ENCODE measurements at regions not wholly inside any gene's neighbourhood (a gene's known extent, or its start where the extent isn't known, plus 50 kb on each side); places are given as distances from the start of the nearest gene placed in this dataset.

- FAIRE-seq (no peak), DNase-seq (ENCODE audit: low spot score in 2 of 2) (peak in 1 of 2 donors; percentile 52)
Observed at GRCh38 chr1:201740086-201740541, 88.8 kb upstream of the IPO9 start.

- peak in 1 of 2 donors; percentile 26 for DNase-seq (ENCODE audit: low spot score in 2 of 2)
- no peak for FAIRE-seq
Observed at GRCh38 chr1:201740670-201741111, 88.3 kb upstream of the IPO9 start.

DNA sequence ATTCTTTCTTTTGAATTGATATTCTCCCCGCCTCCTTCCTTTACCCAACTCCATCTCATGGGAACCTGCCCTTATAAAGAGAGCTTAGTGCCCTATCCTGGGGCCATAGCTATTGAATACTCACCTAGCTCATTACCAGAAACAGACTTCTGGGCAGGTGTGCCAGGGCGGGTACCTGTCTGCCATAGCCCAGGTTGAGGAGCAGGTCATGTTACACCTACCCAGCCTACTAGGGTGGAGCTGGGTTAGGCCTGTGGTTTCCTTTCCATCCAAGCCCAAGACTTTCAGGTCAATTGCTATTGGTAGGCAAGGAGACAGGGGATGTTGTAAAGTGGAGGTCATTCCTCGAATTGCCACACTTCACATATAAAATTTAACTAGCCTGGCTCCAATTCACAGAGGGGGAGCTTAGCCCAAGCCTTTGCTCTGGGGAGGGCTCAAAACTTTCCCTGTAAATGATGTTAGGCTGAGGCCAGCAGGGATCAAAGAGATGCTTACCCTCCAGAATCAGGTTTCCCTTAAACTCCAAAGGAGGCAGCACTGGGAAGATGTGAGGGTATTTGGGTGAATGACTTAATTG lies 87.1 kb upstream of the IPO9 start:
- FAIRE-seq (no peak), DNase-seq (ENCODE audit: low spot score in 2 of 2) (no peak)

- no peak for FAIRE-seq
Observed at GRCh38 chr1:201742476-201742875, 86.5 kb upstream of the IPO9 start.

GRCh38 chr1:201742955-201743805 lies 85.8 kb upstream of the IPO9 start:
- FAIRE-seq: no peak
- DNase-seq (ENCODE audit: low spot score in 2 of 2): no peak

More at GRCh38 chr1:201742476-201742875, 86.5 kb upstream of the IPO9 start:
- DNase-seq (ENCODE audit: low spot score in 2 of 2): no peak

DNA sequence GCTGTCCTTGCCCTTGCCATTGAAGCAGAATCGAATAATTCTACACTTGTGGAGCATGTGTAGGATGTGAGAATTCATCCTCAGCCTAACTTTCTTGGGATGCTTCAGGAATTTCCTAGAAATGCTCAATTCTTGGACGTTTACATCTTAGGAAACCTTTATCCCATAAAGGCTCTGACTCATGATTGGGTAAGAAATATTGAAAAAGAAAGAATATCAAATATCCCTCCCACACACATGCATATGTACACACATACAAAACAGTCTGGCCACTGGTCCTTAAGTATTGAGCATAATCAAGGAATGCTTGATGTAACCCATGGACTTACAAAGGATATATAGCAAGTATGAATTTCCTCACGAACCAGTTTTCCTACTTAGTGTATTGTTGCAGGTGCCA lies 83.9 kb upstream of the IPO9 start:
- DNase-seq (ENCODE audit: low spot score in 2 of 2): no peak
- no peak for FAIRE-seq

GRCh38 chr1:201746156-201746555 lies 82.8 kb upstream of the IPO9 start:
- DNase-seq (ENCODE audit: low spot score in 2 of 2): no peak
- no peak for FAIRE-seq

DNA sequence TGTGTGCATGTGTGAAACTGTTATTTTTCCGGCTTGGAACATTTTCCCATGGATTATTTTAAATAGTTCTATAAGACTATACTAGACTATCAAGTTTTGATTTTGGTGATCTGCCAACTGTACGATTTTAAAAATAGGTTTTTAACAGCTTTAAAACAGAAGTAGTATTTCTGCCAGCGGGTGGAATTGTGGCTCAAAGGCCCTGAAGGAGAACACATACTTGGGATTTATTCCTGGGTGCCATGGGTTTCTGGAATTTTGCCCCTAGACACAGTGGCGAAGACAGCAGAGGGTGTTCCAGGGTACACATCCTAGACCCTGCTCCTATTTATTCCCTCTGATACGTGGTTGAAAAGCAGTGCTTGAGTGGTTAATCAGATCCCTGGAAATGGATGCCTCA lies 81.7 kb upstream of the IPO9 start:
- FAIRE-seq (no peak), DNase-seq (ENCODE audit: low spot score in 2 of 2) (no peak)

DNA sequence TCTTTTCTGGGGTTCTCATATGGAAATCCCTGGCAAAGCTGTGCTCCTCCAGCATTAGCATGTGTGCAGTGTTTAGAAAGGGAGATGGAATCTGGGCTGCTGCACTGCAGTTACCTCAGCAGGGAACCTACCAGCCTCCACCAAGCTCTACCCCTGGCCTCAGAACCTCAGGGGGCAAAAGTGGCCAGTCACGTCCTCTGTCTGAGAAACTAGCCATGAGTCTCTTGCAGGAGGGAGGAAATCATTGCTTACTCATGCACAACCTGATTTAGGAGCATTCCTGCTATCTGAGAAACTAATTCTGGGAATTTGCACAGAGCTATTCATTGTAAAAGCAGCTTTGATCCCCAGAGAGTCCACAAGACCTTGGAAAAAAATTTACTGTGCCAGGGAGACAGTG lies 80.6 kb upstream of the IPO9 start:
- DNase-seq (ENCODE audit: low spot score in 2 of 2): no peak
- FAIRE-seq: no peak

DNA sequence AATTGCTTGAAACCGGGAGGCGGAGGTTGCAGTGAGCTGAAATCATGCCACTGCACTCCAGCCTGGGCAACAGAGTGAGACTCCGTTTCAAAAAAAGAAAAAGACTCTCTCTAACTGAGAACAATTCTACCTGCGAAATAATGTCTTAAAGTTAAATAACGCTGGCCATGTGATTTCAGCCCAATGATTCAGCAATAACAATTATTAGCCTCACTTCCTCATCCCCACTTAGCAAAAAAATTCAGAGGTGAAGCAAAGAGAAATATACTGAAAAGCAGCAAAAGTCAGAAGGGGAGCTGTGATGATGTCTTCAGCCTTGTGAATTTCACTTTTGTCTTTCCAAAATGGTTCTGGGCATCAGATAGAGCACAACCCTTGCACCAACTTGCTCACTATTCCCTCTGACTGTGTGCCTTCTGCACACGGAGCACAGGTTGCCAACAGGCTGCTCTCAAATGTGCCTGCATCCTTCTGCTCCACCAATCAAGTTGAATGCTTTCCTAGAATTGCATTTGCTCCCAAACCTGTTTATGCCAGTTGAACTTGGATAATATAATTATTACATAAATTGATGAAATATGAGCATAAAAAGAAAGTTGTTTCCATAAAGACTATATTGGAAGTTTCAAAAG lies 79.8 kb upstream of the IPO9 start:
- FAIRE-seq: no peak
- no peak for DNase-seq (ENCODE audit: low spot score in 2 of 2)

DNA sequence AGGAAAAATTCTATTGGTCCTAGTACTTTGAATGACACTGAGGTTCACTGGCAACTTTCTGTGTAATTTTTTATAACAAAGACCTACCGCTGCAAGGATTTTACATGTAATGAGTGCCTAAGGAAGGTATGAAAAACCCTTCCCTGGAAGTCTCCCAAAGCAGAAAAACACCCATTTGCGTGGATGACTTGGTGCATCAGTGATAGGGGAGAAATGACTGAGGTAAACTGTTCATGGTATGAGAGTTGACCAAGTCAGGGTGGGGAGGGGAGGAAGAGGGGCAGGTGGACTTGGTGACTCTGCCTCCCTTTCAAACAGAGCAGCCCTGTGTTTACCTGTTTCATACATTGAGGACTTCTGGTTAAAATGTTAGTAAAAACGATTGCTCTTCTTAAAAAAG lies 78.8 kb upstream of the IPO9 start:
- DNase-seq (ENCODE audit: low spot score in 2 of 2): no peak
- no peak for FAIRE-seq

DNA sequence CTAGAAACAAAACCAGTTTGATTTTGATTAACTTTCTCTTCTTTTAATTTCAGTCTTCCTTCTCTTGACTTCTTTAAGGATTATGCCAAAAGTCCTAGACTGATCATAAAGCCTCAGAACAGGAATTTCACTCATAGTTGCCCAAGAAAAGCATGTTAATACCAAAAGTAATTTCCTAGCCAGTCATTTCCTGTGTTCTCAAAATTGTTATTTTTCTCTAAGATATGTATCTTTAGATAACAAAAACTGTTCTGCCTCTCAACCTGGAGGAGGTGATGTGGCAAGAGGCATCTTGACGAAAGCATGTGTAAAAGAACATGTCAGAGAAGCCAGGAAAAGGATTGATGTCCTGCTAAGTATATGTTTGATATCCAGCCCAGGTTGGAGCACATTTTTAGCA lies 78.0 kb upstream of the IPO9 start:
- FAIRE-seq (no peak), DNase-seq (ENCODE audit: low spot score in 2 of 2) (no peak)

- FAIRE-seq: no peak
- no peak for DNase-seq (ENCODE audit: low spot score in 2 of 2)
Observed at GRCh38 chr1:201751872-201752271, 77.1 kb upstream of the IPO9 start.

- no peak for DNase-seq (ENCODE audit: low spot score in 2 of 2)
Observed at GRCh38 chr1:201752333-201752732, 76.6 kb upstream of the IPO9 start.

GRCh38 chr1:201753492-201753891 lies 75.5 kb upstream of the IPO9 start:
- no peak for DNase-seq (ENCODE audit: low spot score in 2 of 2)
- FAIRE-seq: no peak

More at GRCh38 chr1:201752333-201752732, 76.6 kb upstream of the IPO9 start:
- no peak for FAIRE-seq

DNA sequence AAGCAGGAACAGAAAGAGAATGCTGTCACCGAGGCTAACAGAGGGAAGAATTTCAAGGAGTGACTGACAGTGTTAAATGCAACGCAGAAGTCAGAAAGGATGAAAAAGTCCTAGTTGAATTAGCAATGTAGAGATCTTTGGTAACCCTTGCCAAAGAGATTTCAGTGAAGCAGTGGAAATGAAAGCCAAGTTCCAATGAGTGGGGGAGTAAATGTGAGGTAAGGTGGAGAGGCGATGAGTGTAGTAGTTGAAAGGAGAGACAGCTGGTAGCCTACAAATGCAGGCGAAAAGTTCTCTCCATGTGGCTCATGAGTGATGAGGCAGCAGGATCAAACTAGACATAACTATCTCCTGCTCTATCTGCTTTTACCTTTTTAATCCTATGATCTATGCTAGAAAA lies 74.6 kb upstream of the IPO9 start:
- DNase-seq (ENCODE audit: low spot score in 2 of 2) (no peak), FAIRE-seq (no peak)

DNA sequence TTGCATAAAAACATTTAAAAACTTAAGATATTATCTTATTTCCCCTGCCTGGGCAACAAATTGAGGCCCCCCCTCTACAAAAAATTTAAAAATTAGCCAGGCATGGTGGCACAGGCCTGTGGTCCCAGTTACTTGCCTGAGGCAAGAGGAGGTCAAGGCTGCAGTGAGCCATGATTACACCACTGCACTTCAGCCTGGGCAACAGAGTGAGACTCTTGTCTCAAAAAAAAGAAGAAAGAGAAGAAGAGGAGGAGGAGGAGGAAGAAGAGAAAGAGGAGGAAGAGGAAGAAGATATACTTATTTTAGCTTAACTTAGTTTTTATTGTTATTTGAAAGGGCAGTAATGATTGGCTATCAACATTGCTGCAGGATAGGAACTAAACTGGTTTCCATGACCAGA lies 73.8 kb upstream of the IPO9 start:
- no peak for FAIRE-seq
- no peak for DNase-seq (ENCODE audit: low spot score in 2 of 2)

GRCh38 chr1:201756406-201756805 lies 72.6 kb upstream of the IPO9 start:
- DNase-seq (ENCODE audit: low spot score in 2 of 2) (no peak), FAIRE-seq (no peak)

DNA sequence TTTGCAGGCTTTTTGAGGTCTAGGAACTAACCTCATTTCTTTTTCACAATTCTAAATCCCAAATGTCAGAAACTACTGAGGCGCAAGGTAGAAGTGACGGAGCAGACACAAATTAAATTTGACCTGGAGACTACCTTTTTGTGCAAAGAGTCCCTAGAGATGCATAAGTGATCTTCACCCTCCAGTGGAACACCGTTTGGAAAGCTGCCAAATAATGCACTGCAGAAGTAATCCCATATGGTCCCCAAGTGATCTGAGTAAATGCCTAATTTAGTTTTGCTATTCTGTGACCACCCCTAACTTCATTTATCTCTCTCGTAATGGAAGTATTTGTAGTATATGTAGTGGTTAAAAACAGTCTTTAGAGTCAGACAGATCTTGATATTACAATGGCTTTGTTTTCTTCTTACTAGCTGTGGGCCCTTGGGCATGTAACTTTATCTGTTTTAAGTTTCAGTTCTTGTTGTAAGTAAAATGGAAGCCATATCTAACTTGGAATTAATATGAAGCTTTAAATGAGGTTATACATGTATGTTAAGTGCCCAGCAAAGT lies 70.4 kb upstream of the IPO9 start:
- DNase-seq (ENCODE audit: low spot score in 2 of 2): no peak
- no peak for FAIRE-seq

DNA sequence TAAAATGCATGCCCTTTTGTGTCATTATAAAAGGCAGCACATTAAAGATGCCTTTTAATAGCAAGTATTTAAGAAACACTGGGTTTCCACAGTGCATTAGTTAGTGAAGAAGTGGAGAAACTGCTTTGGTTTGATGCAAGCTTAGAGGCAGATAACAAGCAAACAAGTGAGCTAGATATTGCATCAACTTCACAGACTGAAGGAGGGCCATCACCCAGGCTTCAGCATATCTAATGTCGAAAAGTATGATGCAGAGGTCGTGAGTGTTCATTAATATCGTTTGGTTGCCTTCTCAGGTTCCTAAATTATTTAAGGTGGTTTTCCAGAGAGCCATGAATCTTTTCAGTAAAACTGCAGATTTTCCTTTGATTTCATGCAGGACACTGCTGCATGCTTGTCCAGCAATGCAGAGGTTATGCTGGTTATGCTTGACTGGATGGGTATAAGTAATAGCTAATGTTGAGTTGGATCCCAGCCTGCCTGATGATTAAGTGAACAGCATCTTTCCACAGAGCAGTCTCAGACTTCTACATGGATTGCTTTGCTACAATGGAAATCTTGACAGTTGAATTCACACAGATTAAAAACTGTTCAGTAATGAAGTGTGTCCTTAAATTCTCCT lies 69.7 kb upstream of the IPO9 start:
- DNase-seq (ENCODE audit: low spot score in 2 of 2) (no peak), FAIRE-seq (no peak)

GRCh38 chr1:201760516-201760915 lies 68.4 kb upstream of the IPO9 start:
- DNase-seq (ENCODE audit: low spot score in 2 of 2): no peak
- no peak for FAIRE-seq

All from frontal cortex (tissue), 3 donors.